ENCODE measurements at regions not wholly inside any gene's neighbourhood (a gene's known extent, or its start where the extent isn't known, plus 50 kb on each side); places are given as distances from the start of the nearest gene placed in this dataset.

GRCh38 chr5:173395933-173396308 lies 67.7 kb upstream of the STC2 start:
- no peak for TF ChIP-seq CTCF (IDR thresholded peaks at IDR 0.05)
- TF ChIP-seq POLR2AphosphoS5 (IDR thresholded peaks at IDR 0.05) = no peak
- no peak for TF ChIP-seq EP300 (IDR thresholded peaks at IDR 0.05)
